HepG2 (cell line): ENCODE measurements at regions not wholly inside any gene's neighbourhood (a gene's known extent, or its start where the extent isn't known, plus 50 kb on each side); places are given as distances from the start of the nearest gene placed in this dataset.

Experiments used
- ATAC-seq: fragments of 200-7000 bp; cut with Tn5 transposase; 3 replicates; pipeline ENCODE4 v1.9.1; 2020; ENCODE audit warnings: mild to moderate bottlenecking, moderate library complexity
- BruUV-seq: library from RNA; stranded (reverse); fragments of 400-500 nt; replicated peaks from 2 replicates; lab custom pipeline; 2021; lab: Mats Ljungman, UMichigan
- CTCF ChIA-PET: fragments of 300-600 bp; formaldehyde crosslinking; extraction: SDS; loops from one replicate; lab custom pipeline; 2021; ENCODE audit warnings: low total read pairs, inconsistent platforms, low intra/inter-chr PET ratio; lab: Yijun Ruan, JAX
- POLR2A ChIA-PET: fragments of 350-600 bp; sonication (Branson Sonifier 250); formaldehyde crosslinking; loops from one replicate; lab custom pipeline; 2020; ENCODE audit warnings: antibody characterized with exemption, inconsistent platforms; lab: Yijun Ruan, JAX
- DNase-seq: peaks from one replicate; pipeline ENCODE4 v3.0.0-alpha.2; 2015; ENCODE audit warnings: low spot score
- FAIRE-seq: peaks from 3 replicates; lab custom pipeline; 2011; peaks lifted over from hg19 to GRCh38; lab: Jason Lieb, UNC
- H2AFZ ChIP-seq: one replicate; pipeline ENCODE4 v1.6.1; 2011; ENCODE audit warnings: low read length, inconsistent platforms
- H3K27ac ChIP-seq: fragments of 300-600 bp; 3 replicates; pipeline ENCODE4 v1.8.0; 2011; ENCODE audit warnings: mixed run types, mild to moderate bottlenecking, mixed read lengths, low read length, inconsistent platforms; ENCODE audit not compliant: insufficient read depth; ENCODE audit errors: extremely low read length
- H3K27me3 ChIP-seq, 2 experiments: fragments of 200-600 bp in 1 of 2; 2 replicates in 1 of 2; 3 replicates in 1 of 2; pipeline versions ENCODE4 v1.6.0 to v1.8.0; 2011; ENCODE audit warnings: low read length in 2 of 2, mild to moderate bottlenecking in 2 of 2, moderate library complexity in 2 of 2, inconsistent platforms in 1 of 2; ENCODE audit not compliant: insufficient read depth in 2 of 2, control insufficient read depth in 1 of 2
- H3K36me3 ChIP-seq, 2 experiments: fragments of 200-600 bp in 1 of 2; replicated peaks in 1 of 2; 2 replicates in 1 of 2; 3 replicates in 1 of 2; pipeline versions ENCODE4 v1.5.1 to v1.8.0; 2011; ENCODE audit warnings: low read length in 2 of 2, inconsistent platforms in 1 of 2; ENCODE audit not compliant: insufficient read depth in 2 of 2, control insufficient read depth in 1 of 2
- H3K4me1 ChIP-seq: 2 replicates; pipeline ENCODE4 v1.5.1; 2012; ENCODE audit warnings: low read length, inconsistent platforms; ENCODE audit not compliant: insufficient read depth
- H3K4me2 ChIP-seq: 2 replicates; pipeline ENCODE4 v1.6.0; 2011; ENCODE audit warnings: low read depth, low read length, inconsistent platforms
- H3K4me3 ChIP-seq, 3 experiments: fragments of 200-600 bp in 1 of 3; sonication (generic), shearing (Covaris generic) in 1 of 3; replicated peaks in 1 of 3; 2 replicates each; pipeline ENCODE4 v1.5.1; 2011 to 2016; ENCODE audit warnings: low read length in 3 of 3, inconsistent platforms in 2 of 3, low read depth in 2 of 3, mild to moderate bottlenecking in 2 of 3, control low read depth in 1 of 3, mixed read lengths in 1 of 3; ENCODE audit not compliant: insufficient read depth in 1 of 3
- H3K79me2 ChIP-seq: one replicate; pipeline ENCODE4 v1.6.1; 2011; ENCODE audit warnings: low read length, inconsistent platforms; ENCODE audit not compliant: insufficient read depth
- H3K9ac ChIP-seq: 2 replicates; pipeline ENCODE4 v1.6.0; 2011; ENCODE audit warnings: mild to moderate bottlenecking, low read depth, low read length, inconsistent platforms; ENCODE audit not compliant: insufficient read depth
- H3K9me3 ChIP-seq: 2 replicates; pipeline ENCODE4 v1.5.1; 2012; ENCODE audit warnings: mild to moderate bottlenecking, low read length
- H4K20me1 ChIP-seq: 2 replicates; pipeline ENCODE4 v1.6.0; 2011; ENCODE audit warnings: inconsistent platforms, mild to moderate bottlenecking, low read length, moderate library complexity; ENCODE audit not compliant: insufficient read depth
- CENPBD1 ChIP-seq: sonication (generic); formaldehyde crosslinking; IDR thresholded peaks from 2 replicates; pipeline ENCODE4 v1.8.0; 2022; ENCODE audit warnings: missing genetic modification reagents, low read depth, mild to moderate bottlenecking, borderline replicate concordance
- KAT2B ChIP-seq: fragments of 150-350 bp; IDR thresholded peaks from 2 replicates; pipeline ENCODE4 v1.6.1; 2014; ENCODE audit warnings: low read depth, low read length, borderline replicate concordance
- MEF2D ChIP-seq: sonication (generic); formaldehyde crosslinking; IDR thresholded peaks from 2 replicates; pipeline ENCODE4 v1.5.1; 2020; ENCODE audit warnings: mild to moderate bottlenecking, missing genetic modification reagents
- SUZ12 ChIP-seq: fragments of 150-350 bp; IDR thresholded peaks from 2 replicates; pipeline ENCODE4 v1.6.1; 2014; ENCODE audit warnings: low read depth, low read length
- ZFX ChIP-seq: sonication (generic); formaldehyde crosslinking; IDR thresholded peaks from 2 replicates; pipeline ENCODE4 v1.4.0; 2020; ENCODE audit warnings: mild to moderate bottlenecking, low read depth, missing genetic modification reagents, moderate library complexity
- ZNF180 ChIP-seq: sonication (generic); formaldehyde crosslinking; IDR thresholded peaks from 2 replicates; pipeline ENCODE4 v1.4.0; 2020; ENCODE audit warnings: low read depth, missing genetic modification reagents, borderline replicate concordance
- ZNF256 ChIP-seq: sonication (generic); formaldehyde crosslinking; conservative IDR thresholded peaks from 2 replicates; pipeline ENCODE4 v1.4.0; 2020; ENCODE audit warnings: missing genetic modification reagents
- ZNF326 ChIP-seq: sonication (generic); formaldehyde crosslinking; IDR thresholded peaks from 2 replicates; pipeline ENCODE4 v1.4.0; 2020; ENCODE audit warnings: missing genetic modification reagents, borderline replicate concordance
- ZNF569 ChIP-seq: sonication (generic); formaldehyde crosslinking; IDR thresholded peaks from 2 replicates; pipeline ENCODE4 v1.5.0; 2020; ENCODE audit warnings: mild to moderate bottlenecking, missing genetic modification reagents, moderate library complexity, borderline replicate concordance
- ZSCAN30 ChIP-seq: sonication (generic); formaldehyde crosslinking; IDR thresholded peaks from 2 replicates; pipeline ENCODE4 v1.5.0; 2020; ENCODE audit warnings: mild to moderate bottlenecking, missing genetic modification reagents
- WGBS: methylation state at CpG from one replicate; pipeline ENCODE4 v1.1.6; 2017; ENCODE audit warnings: low lambda C conversion rate; 5-methylcytosine and 5-hydroxymethylcytosine counted together
- in situ Hi-C: cut with HindIII; loops from 2 replicates; pipeline ENCODE4 v1.10.0; 2017; ENCODE audit warnings: low pct_unique_long_range_greater_than_20kb; ENCODE audit not compliant: extremely low pct_ligation_motif_present
- intact Hi-C: fragments of 100-400 bp; cut with micrococcal nuclease; formaldehyde crosslinking; loops from one replicate; pipeline ENCODE4 v1.10.0; 2022; ENCODE audit not compliant: unreplicated experiment

- intact Hi-C loops, result no loop called here
- Histone ChIP-seq H3K9me3 (no peaks in the 10 kb centered on the region), H3K4me1 (peaks cover 11% of the 10 kb centered on the region), H3K4me3 (no peak overlapping the region), H3K36me3 (no peaks in the 10 kb centered on the region), H3K27me3 (no peaks in the 10 kb centered on the region), H4K20me1 (no peaks in the 10 kb centered on the region), H2AFZ (no peak overlapping the region), H3K4me2 (no peak overlapping the region)
- CTCF ChIA-PET, result no interaction called here
- 7% methylated on average over 1 of the region's 4 CpGs for WGBS
- TF ChIP-seq ZFX (CRISPR knock-in tag), result no peak
- TF ChIP-seq ZNF326 (CRISPR knock-in tag), result no peak
- TF ChIP-seq CENPBD1, result no peak
- TF ChIP-seq MEF2D (CRISPR knock-in tag), result no peak
- no peak for TF ChIP-seq KAT2B
- no peak for TF ChIP-seq ZNF256 (CRISPR knock-in tag)
- no peak for TF ChIP-seq ZSCAN30 (CRISPR knock-in tag)
- TF ChIP-seq ZNF569, result no peak
- no peak for TF ChIP-seq SUZ12
- TF ChIP-seq ZNF180 (CRISPR knock-in tag), result no peak
- TF ChIP-seq, all 625 proteins: peak for 0
- no peaks in the 10 kb centered on the region for H3K79me2 ChIP-seq
- no peak for DNase-seq
- no peak for FAIRE-seq
- no peak overlapping the region for H3K9ac ChIP-seq
- no peak for ATAC-seq
- no TSS peak for BruUV-seq
- POLR2A ChIA-PET, result no interaction called here
- in situ Hi-C loops, result no loop called here
- no peak overlapping the region for H3K27ac ChIP-seq
Observed at GRCh38 chrX:68938244-68939004, 109.6 kb downstream of the EFNB1 start.
